GM23248 (cell line): ENCODE measurements at regions not wholly inside any gene's neighbourhood (a gene's known extent, or its start where the extent isn't known, plus 50 kb on each side); places are given as distances from the start of the nearest gene placed in this dataset.

ENCODE experiments used
- DNase-seq: peaks from one replicate; pipeline ENCODE4 v3.0.0-alpha.2; 2015
- H2AFZ ChIP-seq: fragments of 200-600 bp; sonication (generic); 2 replicates; pipeline ENCODE4 v1.6.1; 2016; ENCODE audit warnings: antibody characterized with exemption
- H3F3A ChIP-seq: fragments of 200-600 bp; sonication (generic); 2 replicates; pipeline ENCODE4 v1.6.1; 2016; ENCODE audit warnings: mild to moderate bottlenecking, antibody characterized with exemption, mixed run types; ENCODE audit not compliant: insufficient read depth
- H3K27ac ChIP-seq: fragments of 200-600 bp; sonication (generic); 2 replicates; pipeline ENCODE4 v1.5.1; 2016; ENCODE audit warnings: mild to moderate bottlenecking
- H3K27me3 ChIP-seq: fragments of 200-600 bp; sonication (generic); replicated peaks from 2 replicates; pipeline ENCODE4 v1.6.1; 2016; ENCODE audit warnings: mild to moderate bottlenecking; ENCODE audit not compliant: insufficient read depth
- H3K36me3 ChIP-seq: fragments of 200-600 bp; sonication (generic); 2 replicates; pipeline ENCODE4 v1.6.1; 2016; ENCODE audit warnings: low read depth, mild to moderate bottlenecking
- H3K4me1 ChIP-seq: fragments of 200-600 bp; sonication (generic); 2 replicates; pipeline ENCODE4 v1.6.1; 2016; ENCODE audit warnings: mild to moderate bottlenecking; ENCODE audit not compliant: insufficient read depth
- H3K4me2 ChIP-seq: fragments of 200-600 bp; sonication (generic); one replicate; pipeline ENCODE4 v1.6.1; 2016; ENCODE audit warnings: mild to moderate bottlenecking; ENCODE audit not compliant: unreplicated experiment
- H3K4me3 ChIP-seq: fragments of 200-600 bp; sonication (generic); 2 replicates; pipeline ENCODE4 v1.5.1; 2016; ENCODE audit warnings: mild to moderate bottlenecking
- H3K79me2 ChIP-seq: fragments of 200-600 bp; sonication (generic); 2 replicates; pipeline ENCODE4 v1.6.1; 2016; ENCODE audit warnings: mild to moderate bottlenecking; ENCODE audit not compliant: insufficient read depth
- H3K9ac ChIP-seq: fragments of 200-600 bp; sonication (generic); 2 replicates; pipeline ENCODE4 v1.6.1; 2016; ENCODE audit warnings: mild to moderate bottlenecking
- H3K9me2 ChIP-seq: fragments of 200-600 bp; sonication (generic); 2 replicates; pipeline ENCODE4 v1.6.1; 2016; ENCODE audit warnings: mixed run types, mild to moderate bottlenecking, moderate library complexity; ENCODE audit not compliant: insufficient read depth
- H3K9me3 ChIP-seq: fragments of 200-600 bp; sonication (generic); one replicate; pipeline ENCODE4 v1.6.1; 2017; ENCODE audit warnings: low read depth
- H4K20me1 ChIP-seq: fragments of 200-600 bp; sonication (generic); 2 replicates; pipeline ENCODE4 v1.6.0; 2016; ENCODE audit not compliant: insufficient read depth
- EZH2 ChIP-seq: fragments of 200-600 bp; sonication (generic); IDR thresholded peaks from 2 replicates; pipeline ENCODE4 v1.6.1; 2018; ENCODE audit warnings: antibody characterized with exemption, mild to moderate bottlenecking; ENCODE audit not compliant: insufficient read depth, poor library complexity, severe bottlenecking
- EZH2phosphoT487 ChIP-seq: fragments of 200-600 bp; sonication (generic); IDR thresholded peaks from 2 replicates; pipeline ENCODE4 v1.6.1; 2018; ENCODE audit warnings: antibody characterized with exemption, moderate library complexity, mild to moderate bottlenecking, low read depth; ENCODE audit not compliant: insufficient read depth
- WGBS, 2 experiments: methylation state at CpG; one replicate each; pipeline ENCODE4 v1.1.6; 2015 to 2017; ENCODE audit warnings: low lambda C conversion rate in 2 of 2, low coverage in 1 of 2; ENCODE audit errors: missing lambda C conversion rate in 2 of 2; 5-methylcytosine and 5-hydroxymethylcytosine counted together
- in situ Hi-C: fragments of 300-500 bp; cut with MboI; formaldehyde crosslinking; loops from 2 replicates; pipeline ENCODE4 v1.15.0; 2020

DNA sequence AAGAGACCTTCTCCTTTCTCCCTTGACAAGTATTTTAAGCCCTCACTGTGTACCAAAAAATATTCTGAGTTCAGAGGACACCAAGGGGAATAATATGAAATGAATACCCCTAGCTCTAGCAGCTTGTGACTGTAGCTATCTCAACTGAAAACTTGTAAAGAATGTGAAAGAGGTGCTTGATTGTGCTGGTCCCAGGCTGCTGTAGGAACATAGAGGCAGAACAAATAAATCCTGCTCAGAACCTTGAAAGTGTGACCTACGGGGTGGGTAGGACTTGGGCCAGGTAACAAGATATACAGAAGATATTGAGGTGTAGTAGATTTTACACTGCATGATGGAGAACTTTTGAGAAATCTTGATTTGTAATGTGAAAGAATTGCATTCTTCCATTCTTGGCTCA, 606.8 kb downstream of the TOX3 start:
- H3K9me3 ChIP-seq, result no peaks in the 10 kb centered on the region
- TF ChIP-seq EZH2phosphoT487, result no peak
- TF ChIP-seq EZH2, result no peak
- no peaks in the 10 kb centered on the region for H3F3A ChIP-seq
- 8 to 18% methylated on average over 1 of the region's 1 CpG for WGBS, 2 experiments
- no peaks in the 10 kb centered on the region for H3K4me1 ChIP-seq
- no peak for DNase-seq
- H3K4me2 ChIP-seq, result no peak overlapping the region
- H3K9ac ChIP-seq, result no peak overlapping the region
- H2AFZ ChIP-seq, result no peak overlapping the region
- H3K9me2 ChIP-seq, result no peaks in the 10 kb centered on the region
- H3K36me3 ChIP-seq, result no peaks in the 10 kb centered on the region
- H3K4me3 ChIP-seq, result no peak overlapping the region
- H3K27ac ChIP-seq, result no peak overlapping the region
- H3K27me3 ChIP-seq, result peaks cover 10% of the 10 kb centered on the region; the same call in 1 of the 2 replicates
- no peaks in the 10 kb centered on the region for H3K79me2 ChIP-seq
- no peaks in the 10 kb centered on the region for H4K20me1 ChIP-seq
- in situ Hi-C loops, result no loop called here

DNA sequence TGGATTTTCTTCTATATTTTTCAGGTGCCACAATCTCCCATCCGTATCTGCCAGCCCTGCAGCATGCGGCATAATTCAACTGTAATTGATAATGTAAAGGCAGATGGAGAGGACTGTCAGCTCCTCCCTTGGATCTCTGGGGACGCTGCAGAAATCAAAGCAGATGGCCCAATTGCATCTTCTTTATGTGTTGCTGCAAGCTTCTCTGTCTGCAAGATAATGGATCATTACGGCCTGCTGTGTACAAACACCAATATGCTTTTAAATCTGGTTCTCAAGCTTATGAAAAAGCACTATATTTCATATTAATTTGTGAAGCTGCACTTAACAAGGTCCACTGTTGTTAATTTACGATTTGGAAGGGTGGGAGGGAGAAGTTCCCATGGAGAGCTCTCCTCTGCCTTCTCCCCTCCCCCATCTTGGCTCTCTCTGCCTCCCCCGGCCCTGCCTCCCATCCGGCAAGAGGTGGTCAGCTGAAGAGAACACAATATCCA, 607.5 kb downstream of the TOX3 start:
- H3K27ac ChIP-seq, result no peak overlapping the region
- no peak overlapping the region for H3K9ac ChIP-seq
- H3K36me3 ChIP-seq, result no peaks in the 10 kb centered on the region
- no peak overlapping the region for H2AFZ ChIP-seq
- H3K9me3 ChIP-seq, result no peaks in the 10 kb centered on the region
- WGBS, 2 experiments, result 1 to 4% methylated on average over 7 of the region's 7 CpGs
- no peak overlapping the region for H3K4me3 ChIP-seq
- no peaks in the 10 kb centered on the region for H4K20me1 ChIP-seq
- no peaks in the 10 kb centered on the region for H3K9me2 ChIP-seq
- DNase-seq, result no peak
- in situ Hi-C loops, result no loop called here
- H3K4me1 ChIP-seq, result no peaks in the 10 kb centered on the region
- H3K27me3 ChIP-seq, result peaks cover 10% of the 10 kb centered on the region; the same call in 1 of the 2 replicates
- no peaks in the 10 kb centered on the region for H3F3A ChIP-seq
- H3K4me2 ChIP-seq, result no peak overlapping the region
- TF ChIP-seq EZH2phosphoT487 (no peak), EZH2 (no peak)
- no peaks in the 10 kb centered on the region for H3K79me2 ChIP-seq

DNA sequence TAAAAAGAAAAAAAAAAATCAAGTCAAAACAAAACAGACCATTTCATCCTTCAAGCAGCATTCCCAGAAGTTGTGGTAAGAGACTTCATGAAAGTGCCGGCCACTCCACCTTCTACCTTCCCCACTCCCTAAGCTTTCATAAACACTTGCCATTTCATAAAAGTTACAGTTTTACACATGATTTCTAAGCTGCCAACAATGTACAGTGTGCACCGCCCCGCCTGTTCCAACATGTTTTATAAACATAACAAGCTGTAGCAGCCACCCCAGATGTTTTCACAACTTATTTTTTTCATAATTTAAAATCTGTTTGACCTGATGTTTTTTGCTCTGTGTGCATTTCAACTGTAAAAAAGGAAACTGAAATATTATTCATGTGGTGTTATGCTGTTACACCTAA, 608.1 kb downstream of the TOX3 start:
- TF ChIP-seq EZH2phosphoT487, result no peak
- TF ChIP-seq EZH2, result no peak
- H3K4me3 ChIP-seq, result no peak overlapping the region
- no peak overlapping the region for H2AFZ ChIP-seq
- no peaks in the 10 kb centered on the region for H3K79me2 ChIP-seq
- H3K4me1 ChIP-seq, result no peaks in the 10 kb centered on the region
- no peak overlapping the region for H3K27ac ChIP-seq
- H3F3A ChIP-seq, result no peaks in the 10 kb centered on the region
- no peak for DNase-seq
- H3K9me2 ChIP-seq, result no peaks in the 10 kb centered on the region
- H3K36me3 ChIP-seq, result no peaks in the 10 kb centered on the region
- in situ Hi-C loops, result no loop called here
- peaks cover 10% of the 10 kb centered on the region; the same call in 1 of the 2 replicates for H3K27me3 ChIP-seq
- H3K9ac ChIP-seq, result no peak overlapping the region
- H3K4me2 ChIP-seq, result no peak overlapping the region
- H4K20me1 ChIP-seq, result no peaks in the 10 kb centered on the region
- 2 to 3% methylated on average over 3 of the region's 3 CpGs for WGBS, 2 experiments
- H3K9me3 ChIP-seq, result no peaks in the 10 kb centered on the region

DNA sequence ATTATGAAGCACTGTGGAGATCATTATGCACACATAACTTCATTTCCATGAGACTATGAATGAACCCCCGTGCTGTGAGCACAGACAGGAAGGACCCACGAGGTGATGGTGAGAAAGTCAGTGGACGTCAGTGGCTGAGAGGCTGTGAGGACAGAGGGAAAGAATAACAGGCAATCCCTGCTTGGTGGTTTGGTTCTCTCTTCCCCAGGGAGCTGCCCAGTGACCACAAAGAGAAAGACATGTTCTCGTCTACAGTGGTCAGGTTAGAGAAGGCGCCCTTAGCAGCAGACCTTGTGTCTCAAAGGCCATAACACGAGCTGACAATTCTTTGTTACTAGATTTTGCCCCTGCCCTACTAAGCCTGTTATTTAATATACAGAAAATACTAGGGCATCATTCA, 609.2 kb downstream of the TOX3 start:
- Histone ChIP-seq H3F3A (no peaks in the 10 kb centered on the region), H2AFZ (no peak overlapping the region)

DNA sequence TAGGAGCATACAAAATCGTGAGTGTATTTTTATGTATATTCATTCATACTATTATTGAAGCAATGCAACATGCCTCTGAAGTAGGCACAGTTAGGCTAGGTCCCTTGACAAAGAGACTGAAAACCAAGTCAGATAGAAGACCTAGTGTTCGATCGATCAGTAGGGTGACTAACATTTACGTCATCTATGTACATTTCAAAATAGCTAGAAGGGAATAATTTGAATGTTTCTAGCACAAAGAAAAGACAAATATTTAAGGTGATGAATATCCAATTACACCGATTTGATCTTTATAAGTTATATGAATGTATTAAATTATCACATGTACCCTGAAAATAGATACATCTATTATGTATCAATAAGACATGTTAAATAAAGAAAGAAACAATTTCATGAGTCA, 610.1 kb downstream of the TOX3 start:
- TF ChIP-seq EZH2 (no peak), EZH2phosphoT487 (no peak)
- H4K20me1 ChIP-seq, result no peaks in the 10 kb centered on the region
- no peak overlapping the region for H2AFZ ChIP-seq
- H3K4me3 ChIP-seq, result no peak overlapping the region
- peaks cover 10% of the 10 kb centered on the region; the same call in 1 of the 2 replicates for H3K27me3 ChIP-seq
- H3K36me3 ChIP-seq, result no peaks in the 10 kb centered on the region
- DNase-seq, result no peak
- no peaks in the 10 kb centered on the region for H3F3A ChIP-seq
- in situ Hi-C loops, result no loop called here
- H3K9me2 ChIP-seq, result no peaks in the 10 kb centered on the region
- no peak overlapping the region for H3K4me2 ChIP-seq
- no peak overlapping the region for H3K9ac ChIP-seq
- H3K9me3 ChIP-seq, result no peaks in the 10 kb centered on the region
- WGBS, 2 experiments, result 70% methylated on average over 5 of the region's 5 CpGs
- H3K4me1 ChIP-seq, result no peaks in the 10 kb centered on the region
- no peaks in the 10 kb centered on the region for H3K79me2 ChIP-seq
- no peak overlapping the region for H3K27ac ChIP-seq

More for the DNA sequence above, 609.2 kb downstream of the TOX3 start:
- Histone ChIP-seq H3K9ac (no peak overlapping the region), H4K20me1 (no peaks in the 10 kb centered on the region), H3K4me1 (no peaks in the 10 kb centered on the region), H3K27me3 (peaks cover 10% of the 10 kb centered on the region; the same call in 1 of the 2 replicates), H3K9me2 (no peaks in the 10 kb centered on the region), H3K36me3 (no peaks in the 10 kb centered on the region), H3K9me3 (no peaks in the 10 kb centered on the region), H3K79me2 (no peaks in the 10 kb centered on the region), H3K27ac (no peak overlapping the region), H3K4me3 (no peak overlapping the region), H3K4me2 (no peak overlapping the region)
- WGBS, 2 experiments, result 38 to 42% methylated on average over 6 of the region's 6 CpGs
- TF ChIP-seq EZH2phosphoT487, result no peak
- no peak for TF ChIP-seq EZH2
- no peak for DNase-seq
- in situ Hi-C loops, result no loop called here
